GM12878 (cell line): ENCODE measurements at regions not wholly inside any gene's neighbourhood (a gene's known extent, or its start where the extent isn't known, plus 50 kb on each side); places are given as distances from the start of the nearest gene placed in this dataset.

Experiments used
- ATAC-seq: fragments of 200-7000 bp; cut with Tn5 transposase; 3 replicates; pipeline ENCODE4 v1.9.1; 2020; ENCODE audit warnings: mild to moderate bottlenecking, moderate library complexity
- BruUV-seq: library from RNA; stranded (reverse); fragments of 400-500 nt; replicated peaks from 2 replicates; lab custom pipeline; 2021; lab: Mats Ljungman, UMichigan
- CTCF ChIA-PET: fragments of 300-600 bp; sonication (Branson Sonifier 250); formaldehyde crosslinking; extraction: SDS; loops from one replicate; lab custom pipeline; 2021; ENCODE audit warnings: inconsistent platforms; lab: Yijun Ruan, JAX
- POLR2A ChIA-PET: fragments of 350-600 bp; formaldehyde crosslinking; extraction: SDS; loops from one replicate; lab custom pipeline; 2021; ENCODE audit warnings: inconsistent platforms; lab: Charles Lee
- RAD21 ChIA-PET: fragments of 300-600 bp; sonication (Branson Sonifier 250); formaldehyde crosslinking; loops from one replicate; lab custom pipeline; 2023; ENCODE audit warnings: antibody characterized with exemption; ENCODE audit not compliant: unreplicated experiment; lab: Charles Lee
- SMC1A ChIA-PET: fragments of 300-600 bp; sonication (Branson Sonifier 250); formaldehyde crosslinking; loops from one replicate; lab custom pipeline; 2023; ENCODE audit not compliant: unreplicated experiment, uncharacterized antibody; lab: Charles Lee
- DNase-seq: peaks from one replicate; pipeline ENCODE4 v3.0.0-alpha.2; 2011; ENCODE audit warnings: low read depth, low spot score
- FAIRE-seq: peaks from 3 replicates; lab custom pipeline; 2011; peaks lifted over from hg19 to GRCh38; lab: Jason Lieb, UNC
- H2AFZ ChIP-seq: 2 replicates; pipeline ENCODE4 v1.6.0; 2011; ENCODE audit warnings: low read depth, low read length, control low read depth; ENCODE audit not compliant: control insufficient read depth
- H3K27ac ChIP-seq: 2 replicates; pipeline ENCODE4 v1.5.1; 2011; ENCODE audit warnings: control low read depth; ENCODE audit not compliant: control insufficient read depth, insufficient read depth
- H3K27me3 ChIP-seq, 2 experiments: replicated peaks in 1 of 2; 2 replicates each; pipeline versions ENCODE4 v1.6.0 to v1.6.1; 2011; ENCODE audit warnings: low read length in 1 of 2; ENCODE audit not compliant: control insufficient read depth in 2 of 2, insufficient read depth in 2 of 2
- H3K36me3 ChIP-seq, 2 experiments: 2 replicates each; pipeline ENCODE4 v1.5.1; 2011; ENCODE audit warnings: low read length in 1 of 2; ENCODE audit not compliant: control insufficient read depth in 2 of 2, insufficient read depth in 2 of 2
- H3K4me1 ChIP-seq: 2 replicates; pipeline ENCODE4 v1.6.1; 2011; ENCODE audit warnings: mild to moderate bottlenecking, low read length, moderate library complexity, mixed read lengths; ENCODE audit not compliant: control insufficient read depth, insufficient read depth
- H3K4me2 ChIP-seq: 2 replicates; pipeline ENCODE4 v1.6.0; 2011; ENCODE audit warnings: control low read depth; ENCODE audit not compliant: control insufficient read depth, insufficient read depth
- H3K4me3 ChIP-seq: fragments of 200-600 bp; sonication (generic); 2 replicates; pipeline ENCODE4 v1.5.1; 2016
- H3K79me2 ChIP-seq: 2 replicates; pipeline ENCODE4 v1.6.0; 2011; ENCODE audit warnings: low read length; ENCODE audit not compliant: control insufficient read depth, insufficient read depth
- H3K9ac ChIP-seq: 2 replicates; pipeline ENCODE4 v1.8.0; 2011; ENCODE audit warnings: low read length, control low read depth, mixed read lengths; ENCODE audit not compliant: control insufficient read depth, insufficient read depth
- H3K9me3 ChIP-seq: replicated peaks from 3 replicates; pipeline ENCODE4 v1.5.1; 2011; ENCODE audit warnings: mild to moderate bottlenecking, low read length; ENCODE audit not compliant: control insufficient read depth, insufficient read depth
- H4K20me1 ChIP-seq: 2 replicates; pipeline ENCODE4 v1.6.0; 2011; ENCODE audit not compliant: control insufficient read depth, insufficient read depth
- ATF7 ChIP-seq: fragments of 450-650 bp; IDR thresholded peaks from 2 replicates; pipeline ENCODE4 v1.6.1; 2016; ENCODE audit warnings: low read depth, mild to moderate bottlenecking
- HDAC2 ChIP-seq: fragments of 200-600 bp; sonication (generic); IDR thresholded peaks from 2 replicates; pipeline ENCODE4 v1.6.1; 2017
- NFIC ChIP-seq: IDR thresholded peaks from 2 replicates; pipeline ENCODE4 v1.6.1; 2012; ENCODE audit warnings: low read depth, mild to moderate bottlenecking, inconsistent platforms, low read length, moderate library complexity
- NR2C1 ChIP-seq: fragments of 450-650 bp; IDR thresholded peaks from 2 replicates; pipeline ENCODE4 v1.6.1; 2017; ENCODE audit warnings: antibody characterized with exemption, mild to moderate bottlenecking, moderate library complexity
- STAT1 ChIP-seq: fragments of 450-650 bp; conservative IDR thresholded peaks from 2 replicates; pipeline ENCODE4 v1.6.1; 2014; ENCODE audit warnings: antibody characterized with exemption, mild to moderate bottlenecking
- TCF12 ChIP-seq: IDR thresholded peaks from 2 replicates; pipeline ENCODE4 v1.6.1; 2011; ENCODE audit warnings: low read depth, mild to moderate bottlenecking, low read length
- YBX1 ChIP-seq: fragments of 450-650 bp; IDR thresholded peaks from 2 replicates; pipeline ENCODE4 v1.6.1; 2016; ENCODE audit warnings: antibody characterized with exemption
- YY1 ChIP-seq: IDR thresholded peaks from 2 replicates; pipeline ENCODE4 v1.6.1; 2011; ENCODE audit warnings: low read depth, mild to moderate bottlenecking, low read length
- WGBS: methylation state at CpG from one replicate; pipeline ENCODE4 v1.1.6; 2016; ENCODE audit warnings: low lambda C conversion rate; ENCODE audit not compliant: insufficient replicate concordance, insufficient coverage; ENCODE audit errors: missing lambda C conversion rate; 5-methylcytosine and 5-hydroxymethylcytosine counted together
- in situ Hi-C: fragments of 300-500 bp; cut with MboI; formaldehyde crosslinking; loops from 9 replicates; pipeline ENCODE4 v1.14.3; 2018; ENCODE audit warnings: mixed read lengths
- intact Hi-C: fragments of 100-400 bp; cut with micrococcal nuclease; formaldehyde crosslinking; loops from one replicate; pipeline ENCODE4 v1.14.2; 2022; ENCODE audit not compliant: unreplicated experiment
- TF ChIP-seq, protein P1 (sequence below): fragments of 450-650 bp; IDR thresholded peaks from 2 replicates; pipeline ENCODE4 v1.6.1; 2017; ENCODE audit warnings: mild to moderate bottlenecking, moderate library complexity

DNA sequence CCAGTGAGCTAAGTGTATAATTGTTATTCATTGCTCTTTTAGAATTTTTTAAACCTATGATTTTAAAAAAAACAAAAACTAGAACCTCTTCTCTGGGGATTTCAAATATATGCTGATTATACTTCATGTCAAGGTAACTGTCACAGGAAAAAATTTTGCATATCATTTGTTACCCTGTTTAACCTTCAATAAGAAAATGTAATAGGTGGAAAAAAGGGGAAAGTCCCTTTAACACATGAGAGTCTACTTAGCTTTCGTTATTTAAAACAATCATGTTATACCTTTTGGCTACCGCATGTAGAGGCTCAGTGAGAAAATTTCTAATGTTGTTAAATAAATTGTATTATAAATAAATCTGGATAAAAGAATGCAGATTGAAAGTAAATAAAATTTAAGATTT lies 190.1 kb upstream of the AKR1E2 start:
- WGBS = 3% methylated on average over 2 of the region's 2 CpGs
- Histone ChIP-seq H4K20me1 (no peaks in the 10 kb centered on the region), H3K27me3 (no peaks in the 10 kb centered on the region), H3K9ac (no peak overlapping the region), H3K79me2 (no peaks in the 10 kb centered on the region), H3K4me2 (no peak overlapping the region), H3K4me1 (no peaks in the 10 kb centered on the region), H3K36me3 (no peaks in the 10 kb centered on the region), H3K27ac (no peak overlapping the region), H2AFZ (no peak overlapping the region), H3K4me3 (no peak overlapping the region), H3K9me3 (no peaks in the 10 kb centered on the region)
- ChIA-PET POLR2A (interaction anchor here (0.6 kb wide), 1 partner anchor 22 kb away, joined by 4 read pairs; no protein-coding TSS in a partner anchor), SMC1A (no interaction called here), CTCF (interaction anchor here (0.7 kb wide), 1 partner anchor 9 kb away, joined by 3 read pairs; no protein-coding TSS in a partner anchor), RAD21 (no interaction called here)
- in situ Hi-C loops = no loop called here
- DNase-seq (no peak), ATAC-seq (no peak), FAIRE-seq (no peak)
- no TSS peak for BruUV-seq
- TF ChIP-seq ATF7 (no peak), YBX1 (no peak), STAT1 (no peak), YY1 (no peak), HDAC2 (no peak), NR2C1 (no peak), NFIC (no peak), TCF12 (no peak)
- TF ChIP-seq, protein P1, sequence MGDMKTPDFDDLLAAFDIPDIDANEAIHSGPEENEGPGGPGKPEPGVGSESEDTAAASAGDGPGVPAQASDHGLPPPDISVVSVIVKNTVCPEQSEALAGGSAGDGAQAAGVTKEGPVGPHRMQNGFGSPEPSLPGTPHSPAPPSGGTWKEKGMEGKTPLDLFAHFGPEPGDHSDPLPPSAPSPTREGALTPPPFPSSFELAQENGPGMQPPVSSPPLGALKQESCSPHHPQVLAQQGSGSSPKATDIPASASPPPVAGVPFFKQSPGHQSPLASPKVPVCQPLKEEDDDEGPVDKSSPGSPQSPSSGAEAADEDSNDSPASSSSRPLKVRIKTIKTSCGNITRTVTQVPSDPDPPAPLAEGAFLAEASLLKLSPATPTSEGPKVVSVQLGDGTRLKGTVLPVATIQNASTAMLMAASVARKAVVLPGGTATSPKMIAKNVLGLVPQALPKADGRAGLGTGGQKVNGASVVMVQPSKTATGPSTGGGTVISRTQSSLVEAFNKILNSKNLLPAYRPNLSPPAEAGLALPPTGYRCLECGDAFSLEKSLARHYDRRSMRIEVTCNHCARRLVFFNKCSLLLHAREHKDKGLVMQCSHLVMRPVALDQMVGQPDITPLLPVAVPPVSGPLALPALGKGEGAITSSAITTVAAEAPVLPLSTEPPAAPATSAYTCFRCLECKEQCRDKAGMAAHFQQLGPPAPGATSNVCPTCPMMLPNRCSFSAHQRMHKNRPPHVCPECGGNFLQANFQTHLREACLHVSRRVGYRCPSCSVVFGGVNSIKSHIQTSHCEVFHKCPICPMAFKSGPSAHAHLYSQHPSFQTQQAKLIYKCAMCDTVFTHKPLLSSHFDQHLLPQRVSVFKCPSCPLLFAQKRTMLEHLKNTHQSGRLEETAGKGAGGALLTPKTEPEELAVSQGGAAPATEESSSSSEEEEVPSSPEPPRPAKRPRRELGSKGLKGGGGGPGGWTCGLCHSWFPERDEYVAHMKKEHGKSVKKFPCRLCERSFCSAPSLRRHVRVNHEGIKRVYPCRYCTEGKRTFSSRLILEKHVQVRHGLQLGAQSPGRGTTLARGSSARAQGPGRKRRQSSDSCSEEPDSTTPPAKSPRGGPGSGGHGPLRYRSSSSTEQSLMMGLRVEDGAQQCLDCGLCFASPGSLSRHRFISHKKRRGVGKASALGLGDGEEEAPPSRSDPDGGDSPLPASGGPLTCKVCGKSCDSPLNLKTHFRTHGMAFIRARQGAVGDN = no peak
- TF ChIP-seq, all 136 proteins: peak for 0
- intact Hi-C loops = no loop called here
